ENCODE measurements at regions not wholly inside any gene's neighbourhood (a gene's known extent, or its start where the extent isn't known, plus 50 kb on each side); places are given as distances from the start of the nearest gene placed in this dataset.

DNA sequence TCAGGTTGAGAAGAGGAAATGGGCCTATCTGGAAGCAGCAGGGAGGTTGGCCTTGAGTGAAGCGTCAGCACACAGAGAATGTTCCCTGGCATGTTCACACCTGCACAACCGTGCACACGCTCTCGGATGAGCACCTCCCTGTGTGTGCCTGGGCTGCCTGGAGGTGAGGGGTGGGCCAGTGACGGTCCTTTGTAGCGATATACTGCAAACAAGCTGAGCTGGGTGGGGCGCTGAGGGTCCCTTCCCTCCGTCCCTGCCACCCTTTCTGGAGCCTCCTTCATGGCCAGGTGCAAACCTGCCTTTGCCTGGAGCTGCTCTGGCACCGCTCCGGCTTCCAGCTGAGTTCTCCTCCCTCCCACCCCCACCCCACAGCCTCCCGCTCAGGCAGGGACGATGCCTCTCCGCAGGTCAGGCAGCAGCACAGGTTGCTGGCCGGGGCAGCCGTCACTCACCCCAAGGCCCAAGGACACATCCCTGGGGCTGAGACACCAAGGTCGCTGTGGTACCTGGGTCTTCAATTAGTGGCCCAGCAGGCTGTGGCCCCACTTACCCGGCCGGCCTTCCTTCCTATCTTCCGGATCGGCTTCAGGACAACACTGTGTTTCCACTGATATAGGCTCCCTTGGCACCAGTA is 111.6 kb downstream of the ERMARD start:
- no peak for TF ChIP-seq ZNF274 (IDR thresholded peaks at IDR 0.05; ENCODE audit: low read depth, low read length)
- TF ChIP-seq YY1 (IDR thresholded peaks at IDR 0.05; ENCODE audit: insufficient read depth, insufficient read length): no peak
- no peak for TF ChIP-seq SUZ12 (IDR thresholded peaks at IDR 0.05; ENCODE audit: extremely low read depth, insufficient read depth, insufficient read length)

Measured in NT2/D1 (cell line).